Stimulated activated naive CD4-positive, alpha-beta T cell treated with Interleukin-2 at 50 U/mL for 16 hours (primary cell): ENCODE measurements at regions not wholly inside any gene's neighbourhood (a gene's known extent, or its start where the extent isn't known, plus 50 kb on each side); places are given as distances from the start of the nearest gene placed in this dataset.

Experiments
- DNase-seq: peaks from one replicate; lab custom pipeline; 2025; lab: John Stamatoyannopoulos, UW

DNA sequence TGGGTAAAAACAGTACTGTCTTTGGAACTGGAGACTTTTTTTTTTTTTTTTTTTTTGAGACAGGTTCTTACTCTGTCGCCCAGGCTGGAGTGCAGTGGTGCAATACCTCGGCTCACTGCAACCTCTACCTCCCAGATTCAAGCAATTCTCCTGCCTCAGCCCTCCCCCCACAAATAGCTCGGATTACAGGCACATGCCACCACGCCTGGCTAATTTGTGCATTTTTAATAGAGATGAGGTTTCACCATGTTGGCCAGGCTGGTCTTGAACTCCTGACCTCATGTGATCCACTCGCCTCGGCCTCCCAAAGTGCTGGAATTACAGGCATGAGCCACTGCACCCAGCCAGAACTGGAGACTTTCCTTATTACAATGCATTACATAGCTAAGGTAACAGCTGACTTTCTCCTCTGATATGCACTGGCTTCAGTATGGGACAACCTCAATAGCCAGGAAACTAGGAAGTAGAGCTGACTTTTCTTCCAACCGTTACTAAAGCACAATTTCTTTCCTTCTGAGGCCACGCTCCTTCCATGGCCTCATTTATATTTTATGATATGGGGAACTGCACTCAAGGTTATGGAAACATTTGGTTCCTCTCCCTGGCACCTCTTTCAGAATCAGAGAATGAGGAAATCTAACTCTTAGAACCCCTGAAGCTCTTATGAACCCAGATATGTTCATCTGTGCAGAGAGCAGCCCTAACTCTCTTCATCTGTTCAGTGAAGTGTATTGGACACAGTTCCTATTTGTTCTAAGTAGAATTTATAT is 53.5 kb upstream of the FAM9B start:
- no peak for DNase-seq

DNA sequence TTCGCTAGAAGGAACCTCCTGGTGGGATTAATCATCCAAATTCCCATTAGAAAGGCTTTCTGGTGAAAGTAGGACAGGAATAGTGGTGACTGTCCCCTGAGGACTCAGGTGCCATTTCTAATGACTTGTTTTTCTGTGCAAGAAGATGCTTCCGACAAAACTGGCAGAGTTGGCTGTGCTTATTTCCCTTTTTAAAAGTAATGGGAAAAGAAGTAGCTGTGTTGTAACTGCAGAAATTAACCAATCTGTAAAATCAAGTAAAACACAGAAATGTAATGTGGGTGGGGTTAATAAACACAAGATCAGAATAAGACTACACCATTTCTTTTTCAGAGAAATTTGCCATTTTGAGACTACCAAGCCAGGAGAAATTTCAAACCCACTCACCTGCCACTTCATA is 55.0 kb upstream of the FAM9B start:
- DNase-seq = no peak

DNA sequence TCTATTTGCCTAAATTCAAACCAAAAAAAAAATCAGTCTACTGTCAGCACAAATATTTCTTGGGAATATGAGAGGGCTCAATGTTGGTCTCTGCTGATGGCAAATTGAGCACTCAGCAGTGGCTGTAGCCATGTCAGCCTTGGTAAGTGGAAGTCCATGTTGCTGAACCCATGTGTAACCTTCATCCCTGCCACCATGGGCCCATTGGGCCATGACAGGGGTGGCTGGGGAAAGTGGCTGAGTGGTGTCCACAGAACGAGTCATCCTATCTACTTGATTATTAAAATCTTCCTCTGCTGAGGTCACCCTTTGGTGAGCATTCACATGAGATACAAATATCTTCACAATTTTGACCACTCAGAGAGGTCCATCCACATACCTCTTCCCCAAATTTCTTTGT is 56.8 kb upstream of the FAM9B start:
- DNase-seq = no peak

DNA sequence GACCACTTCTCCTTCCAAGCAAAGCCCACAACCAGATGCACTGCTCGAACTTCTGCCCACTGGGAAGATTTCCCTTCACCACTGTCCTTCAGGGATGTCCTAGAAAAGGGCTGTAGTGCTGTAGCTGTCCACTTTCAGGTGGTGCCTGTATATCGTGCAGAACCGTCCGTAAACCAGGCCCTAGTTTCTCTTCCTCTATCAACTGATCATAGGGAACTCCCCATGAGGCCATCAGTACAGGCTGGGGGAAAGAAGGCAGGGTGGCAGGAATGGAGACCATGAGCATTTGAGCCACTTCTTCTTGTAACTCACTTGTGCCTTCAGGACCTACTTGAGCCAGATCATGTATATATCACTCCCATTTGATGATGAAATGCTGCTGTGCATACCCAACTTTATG is 57.3 kb upstream of the FAM9B start:
- no peak for DNase-seq

DNA sequence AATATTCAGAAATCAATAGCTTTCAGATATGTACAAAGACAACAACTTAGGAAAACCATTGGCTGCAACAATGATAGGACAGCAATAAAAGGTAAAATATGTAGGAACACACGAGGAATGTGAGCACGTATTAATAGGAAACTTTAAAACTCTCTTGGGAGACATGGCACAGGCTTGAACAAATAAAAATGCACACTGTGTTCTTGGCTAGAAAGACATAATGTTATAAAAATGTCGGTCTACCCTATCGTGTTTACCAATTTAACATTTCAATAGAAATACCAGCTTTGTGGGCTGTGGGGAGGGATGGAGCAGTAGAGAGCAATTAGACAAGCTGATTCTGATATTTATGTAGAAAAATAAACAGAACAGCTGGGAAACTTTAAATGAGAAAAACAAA is 69.0 kb upstream of the FAM9B start:
- no peak for DNase-seq

DNA sequence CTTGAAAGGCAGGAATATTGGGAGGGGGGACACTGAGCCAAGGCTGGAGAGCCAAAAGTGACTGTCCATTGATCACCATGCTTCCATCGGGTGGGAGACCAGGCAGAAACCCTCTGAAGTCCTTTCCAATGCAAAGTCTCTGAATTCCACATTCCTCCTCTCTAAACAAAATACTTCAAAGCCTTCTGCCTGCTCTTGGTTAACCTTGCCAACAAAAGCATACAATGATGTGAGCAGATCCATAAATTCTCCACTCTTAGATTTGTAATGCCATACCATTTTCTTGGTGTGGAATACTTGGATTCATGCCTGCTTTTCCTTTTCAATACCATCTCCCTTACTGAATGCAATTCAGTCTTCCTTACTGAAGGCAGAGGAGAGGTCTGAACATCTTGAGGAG is 74.1 kb upstream of the FAM9B start:
- DNase-seq = no peak

DNA sequence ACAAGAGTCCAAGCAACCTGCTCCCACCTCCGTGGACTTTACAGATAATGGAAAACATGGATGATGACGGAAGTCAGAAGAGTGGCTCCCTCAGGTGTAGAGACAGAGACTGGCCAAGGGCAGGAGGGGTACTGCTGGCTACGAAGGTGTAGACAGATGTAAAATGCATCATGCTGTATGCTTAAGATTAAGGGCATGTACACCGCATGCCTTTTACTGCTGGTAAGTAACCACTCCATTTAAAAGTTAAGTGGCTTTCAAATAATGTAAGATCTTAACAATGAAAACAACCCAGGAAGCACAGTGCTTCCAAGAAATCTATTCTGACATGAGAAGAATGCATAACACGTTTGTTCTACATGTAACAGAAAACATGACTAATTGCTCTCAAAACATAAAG is 76.9 kb upstream of the FAM9B start:
- DNase-seq = no peak

DNA sequence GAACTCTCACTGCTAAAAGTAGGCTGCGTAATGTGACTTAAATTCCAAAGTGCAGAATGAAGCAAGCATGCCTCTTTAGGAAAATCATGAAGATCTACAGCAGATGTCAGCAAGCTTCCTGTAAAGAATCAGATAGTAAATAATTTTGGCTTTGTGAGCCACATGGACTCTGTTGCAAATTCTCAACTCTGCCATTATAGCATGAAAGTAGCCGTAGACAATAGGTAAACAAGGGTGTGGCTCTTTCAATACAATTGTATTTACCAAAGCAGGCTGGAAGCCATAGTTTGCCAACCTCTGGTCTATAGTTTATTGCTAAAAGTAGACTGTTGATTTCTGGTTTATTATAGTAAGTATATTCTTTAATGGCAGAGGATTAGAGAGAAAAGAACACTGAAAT is 80.3 kb upstream of the FAM9B start:
- no peak for DNase-seq

DNA sequence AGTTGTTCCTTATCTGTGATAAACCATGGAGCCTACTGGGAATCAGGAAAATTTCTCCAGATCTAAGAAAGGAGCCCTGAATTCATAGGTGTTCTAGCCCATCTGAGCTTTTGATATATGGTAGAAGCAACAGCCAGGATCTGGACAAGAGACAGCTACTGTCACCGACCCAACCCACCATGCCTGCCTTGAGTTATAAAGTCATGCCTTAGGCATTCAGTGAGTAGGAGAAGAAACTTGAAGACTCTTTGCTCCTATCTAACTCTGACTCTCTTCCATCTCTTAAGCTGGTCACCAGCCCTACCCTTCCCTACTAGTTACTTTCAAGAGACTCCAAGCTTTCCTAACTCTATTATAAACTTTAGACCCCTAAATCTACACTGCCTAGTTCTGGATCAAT is 83.9 kb upstream of the FAM9B start:
- DNase-seq = no peak

DNA sequence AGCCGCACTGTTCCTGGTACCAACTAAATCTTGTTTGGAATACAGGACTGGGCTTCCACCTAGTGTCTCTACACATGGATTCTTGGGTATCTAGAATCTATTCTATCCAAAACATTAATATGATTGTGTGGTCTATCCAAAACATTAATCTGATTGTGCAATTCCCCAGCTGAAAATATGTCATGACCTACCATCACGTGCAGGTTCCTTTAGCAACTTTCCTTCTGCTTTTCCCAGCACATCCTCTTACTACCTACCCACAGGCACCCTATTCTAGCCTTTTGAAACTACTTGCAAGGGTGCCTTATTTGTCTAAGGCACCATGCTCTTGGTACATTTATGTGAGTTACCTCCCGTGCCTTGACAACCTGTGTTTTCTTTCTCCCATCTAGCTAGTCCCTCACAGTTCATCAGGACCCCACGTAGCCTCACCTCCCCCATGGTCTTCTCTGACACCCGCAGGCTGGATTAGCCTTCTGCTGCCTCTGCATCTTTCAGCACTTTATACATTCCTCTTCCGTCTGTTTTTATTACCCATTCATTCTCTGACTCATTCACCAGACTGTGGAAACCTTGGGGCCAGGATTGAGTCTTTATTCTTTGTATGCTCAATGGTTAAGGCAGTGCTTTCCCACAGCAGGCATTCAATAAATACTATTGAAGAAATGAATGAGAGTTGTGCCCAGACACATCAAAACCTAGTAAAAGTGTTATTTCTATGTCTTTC is 88.8 kb upstream of the FAM9B start:
- DNase-seq = no peak

DNA sequence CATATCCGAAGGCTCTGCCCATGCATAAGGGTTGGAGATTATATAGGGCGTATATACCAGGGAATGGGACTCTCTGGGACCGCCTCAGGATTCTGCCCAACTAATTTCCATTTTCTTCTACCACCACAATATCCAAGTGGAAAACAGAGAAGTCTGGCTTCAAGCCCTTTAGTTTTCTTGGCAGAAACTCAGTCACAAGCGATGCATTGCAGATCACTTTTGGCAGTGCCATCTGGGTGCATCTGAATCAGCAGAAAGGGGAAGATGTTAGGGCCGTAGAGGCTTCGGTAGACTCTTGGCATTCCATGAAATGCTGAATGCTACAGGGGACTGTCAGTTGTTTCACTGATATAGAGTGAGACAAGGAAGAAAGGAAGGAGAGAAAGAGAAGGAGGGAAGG is 94.1 kb upstream of the FAM9B start:
- no peak for DNase-seq

DNA sequence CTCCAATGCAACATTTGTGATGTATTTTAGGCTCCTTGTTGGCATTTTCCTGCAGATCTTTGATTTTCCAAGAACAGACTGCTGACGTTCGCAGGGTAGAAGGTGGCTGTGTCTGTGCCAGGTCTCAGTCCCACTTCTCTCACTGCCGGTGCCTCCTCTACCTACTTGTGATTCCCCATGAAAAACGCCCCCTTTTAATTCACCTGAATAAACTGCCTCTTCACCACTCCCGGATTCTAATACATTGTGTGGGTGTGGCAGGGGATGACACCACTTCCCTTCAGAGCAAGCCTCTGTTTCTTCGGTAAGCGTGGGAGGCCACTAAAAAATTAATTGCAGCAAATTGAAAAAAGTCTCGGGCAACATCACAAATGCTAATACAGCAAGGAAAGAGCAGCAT is 96.1 kb upstream of the FAM9B start:
- DNase-seq = peak; percentile 0

DNA sequence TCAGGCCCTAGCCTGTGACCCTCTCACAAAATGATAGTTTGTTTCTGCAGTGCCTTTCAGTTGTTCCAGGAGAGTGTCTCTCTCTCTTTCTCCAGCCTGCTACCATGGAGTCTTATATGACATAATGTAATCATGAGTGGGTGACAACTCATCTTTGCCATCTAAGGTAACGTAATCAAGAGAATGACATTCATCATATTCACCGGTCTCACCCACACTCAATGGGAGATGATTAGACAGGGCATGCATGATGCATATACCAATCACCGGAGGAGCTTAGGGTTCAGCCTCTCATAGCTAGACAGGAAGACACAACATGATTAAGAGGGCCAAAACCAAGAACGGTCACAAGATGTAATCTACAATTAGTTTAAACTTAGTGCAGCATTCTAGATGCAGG is 97.1 kb upstream of the FAM9B start:
- peak; percentile 1 for DNase-seq

DNA sequence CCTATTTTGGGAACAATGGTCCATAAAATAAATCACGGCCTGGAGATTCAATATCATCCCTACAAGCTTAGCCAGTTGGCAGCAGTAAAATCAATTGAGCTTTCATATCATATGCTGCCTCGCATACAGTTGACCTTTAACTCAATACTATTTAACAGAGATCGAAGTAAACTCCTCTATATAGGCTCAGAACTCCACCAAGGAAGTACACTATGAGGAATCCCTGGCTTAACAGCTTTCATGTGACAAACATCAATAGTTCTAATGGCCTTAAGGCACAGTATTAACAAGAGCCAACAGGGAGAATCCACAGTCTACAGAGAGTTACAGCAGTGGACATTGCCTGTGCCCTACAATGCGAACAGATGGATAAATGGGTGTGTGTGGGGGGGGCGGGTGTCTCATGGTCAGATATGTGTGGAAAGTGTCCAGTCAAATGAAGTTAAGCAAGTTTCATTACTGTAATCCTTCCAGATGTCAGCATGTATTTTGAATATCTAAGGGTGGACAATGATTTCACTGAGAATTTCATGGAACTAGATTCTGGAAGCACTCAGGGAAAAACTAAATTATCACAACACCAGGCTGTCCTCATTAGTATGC is 98.2 kb upstream of the FAM9B start:
- no peak for DNase-seq

DNA sequence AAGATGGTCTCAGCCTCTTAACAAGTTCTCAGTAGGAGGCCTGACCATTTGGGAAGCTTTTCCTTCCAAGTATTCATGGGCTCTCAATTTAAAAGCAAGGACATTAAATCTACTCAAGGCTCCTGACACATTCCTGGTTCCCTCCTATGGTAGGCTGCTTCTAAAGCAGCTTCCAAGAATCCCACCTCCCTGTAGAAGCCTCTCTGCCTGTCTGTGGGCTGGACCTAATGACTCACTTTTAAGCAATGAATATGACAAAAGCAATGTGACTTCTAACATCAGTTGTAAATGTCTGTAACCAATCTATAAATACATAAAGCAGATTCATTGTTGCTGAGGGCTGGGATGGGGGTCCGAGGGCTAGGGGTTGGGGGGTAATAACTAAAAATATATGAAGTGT is 99.5 kb upstream of the FAM9B start:
- no peak for DNase-seq

DNA sequence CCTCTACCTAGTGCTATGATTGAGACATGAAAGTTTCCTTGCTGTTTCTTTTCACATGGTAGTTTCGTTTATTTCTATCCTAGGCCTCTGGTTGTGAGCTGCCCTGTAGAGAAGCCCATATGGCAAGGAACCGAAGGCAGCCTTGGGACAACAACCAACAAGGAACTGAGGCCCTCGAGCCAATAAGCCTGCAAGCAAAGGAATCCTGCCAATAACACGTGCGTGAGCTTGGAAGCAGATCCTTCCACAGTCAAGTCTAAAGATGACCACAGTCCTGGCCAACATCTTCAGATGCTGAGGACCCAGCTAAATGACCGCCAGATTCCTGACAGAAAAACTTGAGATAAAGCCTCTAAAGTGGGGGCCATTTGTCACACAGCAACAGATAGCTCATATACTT is 100.4 kb upstream of the FAM9B start:
- no peak for DNase-seq

DNA sequence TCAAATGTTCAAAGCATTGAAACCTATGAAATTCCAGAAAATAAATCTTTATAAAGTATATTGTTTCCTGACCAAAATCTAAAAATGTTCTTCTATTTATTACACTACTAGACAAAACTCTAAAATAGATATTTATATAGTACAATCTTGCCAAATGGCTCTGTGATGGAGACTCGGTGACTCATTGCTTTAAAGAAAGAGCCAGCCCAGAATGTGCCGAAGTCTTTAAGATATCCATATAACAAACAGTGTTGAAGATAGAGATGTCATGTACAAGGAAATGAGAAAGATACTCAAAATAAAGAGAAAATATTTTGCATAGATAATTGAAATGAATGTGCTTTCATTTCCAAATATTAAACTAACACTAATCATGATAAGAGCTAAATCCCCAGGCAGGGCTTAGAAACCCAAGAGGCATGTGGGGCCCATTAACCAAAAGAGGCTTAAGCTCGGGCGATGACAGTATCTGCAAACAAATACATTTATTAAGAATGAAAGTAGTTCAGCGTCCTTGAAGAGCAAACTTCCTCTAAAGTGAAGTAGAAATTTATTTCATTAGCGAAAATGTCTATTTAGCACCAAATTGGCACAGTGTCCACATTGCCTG is 102.1 kb upstream of the FAM9B start:
- DNase-seq = no peak

DNA sequence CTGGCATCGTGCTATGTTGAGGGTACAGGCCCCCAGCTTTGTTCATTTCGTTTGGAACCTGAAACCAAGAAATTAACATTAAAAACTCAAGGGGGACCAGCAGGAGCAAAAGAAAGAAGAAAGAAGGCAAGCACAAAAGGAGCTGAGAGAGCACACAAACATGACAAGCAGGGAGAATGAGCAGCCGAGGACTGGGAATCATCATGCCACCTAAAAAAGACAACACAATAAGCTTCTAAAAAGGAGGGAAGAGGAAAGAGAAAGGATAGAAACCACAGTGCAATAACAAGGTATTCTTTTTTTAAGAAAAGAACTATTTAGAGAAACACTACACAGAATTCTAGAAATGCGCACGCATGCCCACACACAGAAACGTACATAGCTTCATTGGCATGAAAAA is 103.2 kb upstream of the FAM9B start:
- DNase-seq = no peak

DNA sequence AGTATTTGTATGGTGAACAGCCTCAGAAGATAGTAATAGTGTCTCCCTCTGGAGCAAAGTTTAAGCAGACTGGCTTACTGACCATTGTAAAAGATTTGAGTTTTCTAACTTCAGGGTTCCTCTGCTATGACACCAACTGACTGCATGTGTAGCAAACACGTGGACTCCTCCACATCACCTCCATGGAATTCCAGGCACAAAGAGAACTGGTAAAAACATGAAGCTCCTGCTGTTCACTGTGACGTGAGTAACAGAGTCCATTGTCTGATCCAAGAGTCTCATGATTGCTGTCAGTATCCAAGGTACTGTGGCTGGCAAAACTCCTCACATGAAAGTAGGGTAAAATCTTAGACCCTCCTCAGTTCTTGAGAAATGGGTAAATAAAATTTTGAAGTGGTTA is 107.6 kb upstream of the FAM9B start:
- DNase-seq = no peak

DNA sequence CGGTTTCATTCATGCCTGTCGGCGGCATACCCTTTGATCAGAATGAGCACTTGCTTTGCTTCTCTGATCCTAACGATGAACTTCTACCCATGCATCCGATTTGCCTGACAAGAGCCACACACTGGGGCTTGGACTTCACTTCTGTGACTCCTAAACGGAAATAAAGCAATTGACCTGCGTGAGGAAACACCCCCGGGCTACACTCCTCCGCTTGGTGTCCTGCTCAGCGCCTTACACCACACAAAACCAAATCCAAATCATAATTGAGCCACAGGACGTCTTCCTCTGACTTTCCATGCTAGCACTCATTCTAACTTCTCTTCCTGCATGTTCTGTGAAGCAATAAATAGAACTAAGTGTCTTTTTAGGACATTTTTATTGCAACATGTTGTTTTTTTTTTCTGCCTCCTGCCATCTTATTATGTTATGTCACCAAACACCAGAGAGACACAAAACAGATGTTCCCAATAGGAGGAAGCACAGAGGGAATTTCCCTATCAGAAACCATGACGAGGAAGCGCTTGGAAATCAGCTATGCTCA is 110.8 kb upstream of the FAM9B start:
- no peak for DNase-seq

DNA sequence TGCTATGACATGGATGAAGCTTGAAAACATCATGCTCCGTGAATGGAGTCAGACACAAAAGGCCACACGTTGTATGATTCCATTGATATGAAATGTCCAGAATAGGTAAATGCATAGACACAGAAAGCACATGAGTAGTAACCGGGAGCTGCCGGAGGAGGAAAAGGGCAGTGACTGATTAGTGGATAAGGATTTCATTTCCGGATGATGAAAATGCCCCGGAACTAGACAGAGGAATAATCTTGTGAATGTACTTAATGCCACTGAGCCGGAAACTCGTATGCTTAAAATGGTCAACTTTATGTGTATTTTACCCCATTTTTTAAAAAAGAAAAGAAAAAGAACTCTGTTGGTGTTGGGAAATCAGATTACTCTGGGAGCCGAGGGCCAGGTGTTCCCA is 112.7 kb upstream of the FAM9B start:
- no peak for DNase-seq

DNA sequence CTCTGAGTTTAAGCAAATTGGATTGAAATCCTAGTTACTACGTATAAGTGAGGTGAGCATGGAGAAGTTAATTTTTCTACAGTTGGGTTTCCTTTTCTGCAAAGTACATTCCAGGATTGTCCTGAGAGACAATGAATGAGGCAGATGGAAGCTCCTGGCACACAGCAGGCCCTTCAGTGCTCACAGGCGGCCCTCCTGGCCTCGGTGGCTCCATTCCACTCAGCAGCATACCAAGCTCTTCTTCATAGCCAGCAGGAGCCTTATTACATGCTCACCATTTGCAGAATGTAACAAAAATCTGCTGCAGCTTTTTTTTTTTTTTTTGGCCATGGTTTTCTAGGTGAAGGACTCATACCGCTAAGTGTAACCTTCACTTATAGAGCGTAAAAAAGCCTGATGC is 113.2 kb upstream of the FAM9B start:
- DNase-seq = no peak

DNA sequence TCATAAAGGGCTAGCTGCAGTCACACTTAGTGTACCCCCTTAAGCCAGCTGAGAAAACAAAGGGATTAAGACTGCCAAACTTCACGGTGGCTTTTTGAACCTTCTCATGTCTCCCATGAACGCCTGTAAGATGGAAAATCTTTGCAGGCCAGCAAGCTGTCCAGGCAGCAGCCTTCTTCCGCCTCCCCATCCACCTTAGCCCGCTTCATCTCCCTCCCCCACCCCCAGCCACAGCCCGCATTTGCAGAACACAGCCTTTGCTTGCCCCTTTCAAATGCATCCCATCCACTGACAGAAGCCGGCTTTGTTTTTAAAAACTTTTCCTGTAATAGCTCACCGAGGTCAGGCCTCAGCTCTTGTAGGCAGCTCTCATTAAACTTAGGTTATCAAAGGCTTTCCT is 113.8 kb upstream of the FAM9B start:
- no peak for DNase-seq
